SK-N-MC (cell line): ENCODE measurements at regions not wholly inside any gene's neighbourhood (a gene's known extent, or its start where the extent isn't known, plus 50 kb on each side); places are given as distances from the start of the nearest gene placed in this dataset.

Experiments used
- DNase-seq: peaks from one replicate; pipeline ENCODE4 v3.0.0-alpha.2; 2011; ENCODE audit warnings: low read depth, low spot score
- H3K27ac ChIP-seq: fragments of 200-600 bp; sonication (generic); 2 replicates; pipeline ENCODE4 v1.5.1; 2016; ENCODE audit warnings: mixed run types
- H3K36me3 ChIP-seq: fragments of 200-600 bp; sonication (generic); 2 replicates; pipeline ENCODE4 v1.6.1; 2017; ENCODE audit warnings: antibody characterized with exemption, low read length, mixed read lengths; ENCODE audit not compliant: insufficient read depth
- H3K4me3 ChIP-seq: fragments of 200-600 bp; sonication (generic); 2 replicates; pipeline ENCODE4 v1.5.1; 2016
- H3K9ac ChIP-seq: fragments of 200-600 bp; sonication (generic); 2 replicates; pipeline ENCODE4 v1.8.0; 2017; ENCODE audit warnings: mixed run types, mixed read lengths; ENCODE audit not compliant: insufficient read length
- H3K9me3 ChIP-seq: fragments of 200-600 bp; sonication (generic); 2 replicates; pipeline ENCODE4 v1.6.1; 2017; ENCODE audit warnings: low read depth, mild to moderate bottlenecking, antibody characterized with exemption, low read length, moderate library complexity, mixed read lengths
- EZH2 ChIP-seq: fragments of 200-600 bp; sonication (generic); IDR thresholded peaks from one replicate; pipeline ENCODE4 v1.6.1; 2017; ENCODE audit warnings: antibody characterized with exemption
- FOXP2 ChIP-seq: optimal IDR thresholded peaks from 2 replicates; pipeline ENCODE3; 2011; ENCODE audit warnings: mild to moderate bottlenecking, moderate library complexity; ENCODE audit not compliant: insufficient read depth; ENCODE audit errors: extremely low read length, control extremely low read depth
- POLR2AphosphoS5 ChIP-seq: IDR thresholded peaks from 2 replicates; pipeline ENCODE4 v1.6.1; 2012; ENCODE audit warnings: mild to moderate bottlenecking, low read depth, low read length, borderline replicate concordance

DNA sequence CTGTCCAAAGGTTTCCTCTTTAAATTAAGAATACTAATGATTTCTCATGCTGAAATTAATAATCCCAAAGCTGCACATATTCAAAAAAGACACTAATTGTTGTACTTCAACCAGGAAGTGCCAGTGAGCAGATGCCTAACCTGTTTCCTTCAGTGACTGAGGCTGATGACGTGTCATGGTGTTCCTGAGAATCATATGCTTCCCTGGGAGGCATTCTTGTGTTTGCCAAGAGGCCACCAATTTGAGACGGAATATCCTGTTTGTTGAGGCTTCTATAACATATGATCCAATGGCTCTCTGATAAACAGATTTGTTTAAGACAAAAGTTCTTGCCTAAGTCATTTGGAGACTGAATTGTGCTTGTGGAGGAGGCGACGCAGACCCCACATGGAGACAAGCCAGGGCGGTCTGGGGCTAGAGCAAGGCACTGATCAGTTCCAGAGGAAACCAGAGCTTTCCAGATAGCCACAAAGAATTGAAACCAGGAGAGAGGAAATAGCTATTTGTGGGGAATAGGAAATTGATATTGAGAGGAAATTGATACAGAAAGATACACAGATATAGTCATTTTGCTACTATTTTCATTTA is 66.4 kb upstream of the ZNF608 start:
- no peak for DNase-seq
- no peak overlapping the region for H3K9ac ChIP-seq
- no peak for TF ChIP-seq EZH2
- TF ChIP-seq POLR2AphosphoS5 = no peak
- TF ChIP-seq FOXP2 = no peak
- H3K9me3 ChIP-seq = no peaks in the 10 kb centered on the region
- H3K4me3 ChIP-seq = no peak overlapping the region
- H3K27ac ChIP-seq = no peak overlapping the region
- H3K36me3 ChIP-seq = no peaks in the 10 kb centered on the region

DNA sequence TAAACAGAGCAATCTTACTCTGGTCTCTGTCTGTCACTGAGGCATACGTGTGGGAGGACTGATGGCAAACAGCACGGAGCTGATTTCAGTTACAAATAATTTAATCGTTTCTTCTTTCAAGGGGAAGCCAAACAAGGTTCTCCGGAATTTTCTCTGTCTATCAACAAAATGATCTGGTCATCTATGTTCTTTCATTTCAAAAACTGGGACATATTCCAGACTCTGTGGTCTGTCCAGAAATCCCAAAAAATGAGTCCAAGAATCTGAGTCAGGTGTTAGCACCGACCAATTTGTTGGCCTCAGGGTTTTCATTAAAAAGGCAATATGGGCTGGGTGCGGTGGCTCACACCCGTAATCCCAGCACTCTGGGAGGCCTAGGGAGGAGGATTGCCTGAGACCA is 69.9 kb upstream of the ZNF608 start:
- H3K9ac ChIP-seq = no peak overlapping the region
- no peak overlapping the region for H3K4me3 ChIP-seq
- no peak for DNase-seq
- H3K9me3 ChIP-seq = no peaks in the 10 kb centered on the region
- TF ChIP-seq EZH2 (no peak), POLR2AphosphoS5 (no peak), FOXP2 (no peak)
- H3K27ac ChIP-seq = no peak overlapping the region
- no peaks in the 10 kb centered on the region for H3K36me3 ChIP-seq

DNA sequence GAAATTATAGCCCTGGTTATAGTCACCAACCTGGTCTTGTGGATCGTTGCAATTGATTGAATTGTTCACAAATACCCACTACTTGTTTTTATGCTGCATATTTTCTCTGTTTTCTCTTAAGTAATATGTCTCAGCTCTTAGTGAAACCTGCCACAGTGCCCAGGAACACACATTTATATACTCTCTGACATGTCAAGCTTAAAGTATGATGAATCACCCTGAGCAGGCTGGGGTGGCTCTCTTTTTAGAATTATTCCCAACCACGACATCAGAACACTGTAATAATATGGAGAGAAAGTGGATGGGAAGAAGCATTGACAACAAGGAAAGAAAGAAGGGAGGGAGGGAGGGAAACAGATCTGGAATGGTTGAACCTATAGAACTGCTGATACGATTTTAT is 72.8 kb upstream of the ZNF608 start:
- DNase-seq = no peak
- H3K9ac ChIP-seq = no peak overlapping the region
- no peaks in the 10 kb centered on the region for H3K9me3 ChIP-seq
- H3K4me3 ChIP-seq = no peak overlapping the region
- no peaks in the 10 kb centered on the region for H3K36me3 ChIP-seq
- no peak for TF ChIP-seq EZH2
- no peak for TF ChIP-seq POLR2AphosphoS5
- TF ChIP-seq FOXP2 = no peak
- H3K27ac ChIP-seq = no peak overlapping the region

DNA sequence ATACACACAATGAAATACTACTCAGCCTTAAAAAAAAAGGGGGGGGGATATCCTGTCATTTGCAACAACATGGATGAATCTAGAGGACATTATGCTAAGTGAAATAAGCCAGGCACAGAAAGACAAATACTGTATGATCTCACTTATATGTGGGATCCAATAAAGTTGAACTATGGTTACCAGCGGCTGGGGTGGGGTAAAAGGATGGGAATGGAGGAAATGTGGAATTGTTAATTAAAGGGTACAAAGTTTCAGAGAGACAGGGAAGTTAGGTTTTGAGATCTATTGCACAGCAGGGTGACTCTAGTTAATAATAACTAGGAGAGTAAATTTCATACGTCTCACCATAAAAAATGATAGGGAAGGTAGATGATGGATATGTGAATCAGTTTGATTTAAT is 76.2 kb upstream of the ZNF608 start:
- TF ChIP-seq FOXP2 (no peak), EZH2 (no peak), POLR2AphosphoS5 (no peak)
- no peak overlapping the region for H3K27ac ChIP-seq
- H3K9ac ChIP-seq = no peak overlapping the region
- no peak for DNase-seq
- H3K36me3 ChIP-seq = no peaks in the 10 kb centered on the region
- no peak overlapping the region for H3K4me3 ChIP-seq
- H3K9me3 ChIP-seq = no peaks in the 10 kb centered on the region

DNA sequence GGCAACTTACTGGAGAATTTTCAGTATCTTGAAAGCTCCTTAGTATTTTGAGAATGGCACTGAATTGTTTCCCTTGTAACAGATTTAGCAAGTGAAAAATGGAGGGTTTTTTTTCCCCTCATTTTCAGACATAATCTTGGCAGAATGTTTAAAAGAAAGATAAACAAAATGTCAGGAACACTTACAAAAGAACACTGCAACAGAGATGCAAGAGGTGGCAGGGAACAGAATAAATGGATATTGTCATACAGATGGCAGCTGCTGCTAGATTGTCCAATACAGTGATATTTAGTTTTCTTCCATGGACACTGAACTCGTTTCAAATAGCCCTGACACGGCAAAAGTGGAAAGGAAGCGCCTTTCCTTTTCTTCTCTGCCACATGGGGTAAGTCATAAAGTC is 76.9 kb upstream of the ZNF608 start:
- no peak for DNase-seq
- Histone ChIP-seq H3K9ac (no peak overlapping the region), H3K27ac (no peak overlapping the region), H3K4me3 (no peak overlapping the region), H3K9me3 (no peaks in the 10 kb centered on the region), H3K36me3 (no peaks in the 10 kb centered on the region)
- TF ChIP-seq FOXP2 = no peak
- no peak for TF ChIP-seq EZH2
- no peak for TF ChIP-seq POLR2AphosphoS5

DNA sequence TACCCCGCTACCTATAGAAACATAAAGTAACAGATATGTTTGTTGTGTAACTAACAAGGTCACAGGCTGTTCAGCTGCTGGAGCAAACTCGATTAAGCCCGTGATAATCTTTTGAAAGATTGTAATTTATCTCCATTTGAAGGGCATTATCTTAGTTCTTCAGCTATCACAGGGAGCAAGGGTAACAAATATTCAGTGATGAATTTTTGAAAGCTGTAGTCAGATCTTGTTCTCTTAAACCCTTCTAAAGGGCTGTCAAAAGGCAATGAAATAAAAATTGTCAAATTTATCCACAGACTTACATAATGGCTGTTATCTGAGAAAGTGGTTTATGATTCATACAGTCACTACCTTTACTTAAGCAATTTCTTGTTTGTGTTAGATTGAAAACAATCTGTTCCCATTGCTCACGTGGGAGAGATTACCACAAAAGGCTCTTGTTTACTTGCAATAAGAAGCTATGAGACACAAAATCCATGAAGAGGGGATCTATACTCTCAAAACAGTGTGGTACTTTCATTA is 78.3 kb upstream of the ZNF608 start:
- DNase-seq = no peak
- no peak overlapping the region for H3K4me3 ChIP-seq
- no peaks in the 10 kb centered on the region for H3K36me3 ChIP-seq
- TF ChIP-seq POLR2AphosphoS5 = no peak
- no peak for TF ChIP-seq FOXP2
- TF ChIP-seq EZH2 = no peak
- H3K9ac ChIP-seq = no peak overlapping the region
- H3K27ac ChIP-seq = no peak overlapping the region
- H3K9me3 ChIP-seq = no peaks in the 10 kb centered on the region

DNA sequence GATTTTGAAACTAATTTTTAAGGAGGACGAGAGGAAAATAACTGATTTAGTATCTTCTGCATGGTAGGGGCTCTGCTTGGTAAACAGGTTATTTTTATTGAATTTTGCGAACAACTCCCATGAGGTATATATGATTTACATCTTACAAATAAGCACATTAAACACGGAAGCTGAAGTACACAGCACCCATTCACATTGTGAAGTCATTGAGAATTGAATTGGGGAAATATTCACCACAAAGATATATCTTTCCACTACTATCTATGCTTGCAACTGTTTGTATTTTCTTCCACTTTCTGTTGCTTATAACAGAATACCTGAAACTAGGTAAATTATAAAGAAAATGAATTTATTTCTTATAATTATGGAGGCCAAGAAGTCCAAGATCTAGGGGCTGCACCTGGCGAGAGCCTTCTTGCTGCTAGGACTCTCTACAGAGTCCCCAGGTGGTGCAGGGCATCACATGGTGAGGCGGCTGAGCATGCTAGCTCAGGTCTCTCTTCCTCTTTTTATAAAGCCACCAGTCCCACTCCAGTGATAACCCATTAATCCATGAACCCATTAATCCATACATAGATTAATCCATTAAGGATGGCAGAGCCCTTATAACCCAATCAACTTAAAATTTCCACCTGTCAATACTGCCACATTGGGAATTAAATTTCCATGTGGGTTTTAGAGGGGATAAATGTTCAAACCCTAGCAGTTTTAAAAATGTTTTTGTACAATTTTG is 79.0 kb upstream of the ZNF608 start:
- Histone ChIP-seq H3K27ac (no peak overlapping the region), H3K9ac (no peak overlapping the region), H3K9me3 (no peaks in the 10 kb centered on the region), H3K4me3 (no peak overlapping the region), H3K36me3 (no peaks in the 10 kb centered on the region)
- no peak for TF ChIP-seq FOXP2
- TF ChIP-seq EZH2 = no peak
- no peak for TF ChIP-seq POLR2AphosphoS5
- DNase-seq = no peak

DNA sequence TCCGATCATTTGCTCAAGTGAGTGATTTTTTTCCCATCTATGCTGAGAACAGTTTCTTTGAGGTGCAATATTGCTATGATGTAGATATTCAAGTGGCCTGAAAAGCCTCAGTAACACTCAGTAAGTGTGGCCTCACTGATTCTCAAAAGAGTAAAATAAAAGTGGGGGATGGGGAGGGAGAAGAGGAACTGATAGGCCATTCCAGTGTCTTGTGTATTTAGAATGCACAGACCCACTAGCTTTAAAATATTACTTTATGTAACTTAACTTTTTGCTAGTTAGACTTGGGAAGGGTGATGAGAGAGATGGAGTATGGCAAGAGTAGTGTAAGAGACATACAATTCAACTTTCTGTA is 79.5 kb upstream of the ZNF608 start:
- no peak for DNase-seq
- H3K9ac ChIP-seq = no peak overlapping the region
- no peaks in the 10 kb centered on the region for H3K36me3 ChIP-seq

More for the DNA sequence above, 79.5 kb upstream of the ZNF608 start:
- Histone ChIP-seq H3K27ac (no peak overlapping the region), H3K9me3 (no peaks in the 10 kb centered on the region), H3K4me3 (no peak overlapping the region)
- TF ChIP-seq EZH2 (no peak), FOXP2 (no peak), POLR2AphosphoS5 (no peak)
